Transverse colon (tissue), 4 donors: ENCODE measurements at regions not wholly inside any gene's neighbourhood (a gene's known extent, or its start where the extent isn't known, plus 50 kb on each side); places are given as distances from the start of the nearest gene placed in this dataset.

Source experiments
- DNase-seq: peaks from one replicate; pipeline ENCODE4 v3.0.0-alpha.2; 2019
- H3K27ac ChIP-seq, 4 donors: fragments of 200-600 bp; sonication (generic); 2 replicates each; pipeline ENCODE4 v1.5.1; 2016 to 2018; ENCODE audit warnings: inconsistent platforms in 4 of 4
- H3K27me3 ChIP-seq: fragments of 200-600 bp; sonication (generic); 2 replicates; pipeline ENCODE4 v1.5.1; 2017; ENCODE audit warnings: inconsistent platforms
- H3K36me3 ChIP-seq, 4 donors: fragments of 200-600 bp; sonication (generic); 2 replicates each; pipeline ENCODE4 v1.5.1; 2017 to 2019; ENCODE audit warnings: inconsistent platforms in 4 of 4
- H3K4me1 ChIP-seq, 4 donors: fragments of 200-600 bp; sonication (generic); 2 replicates each; pipeline ENCODE4 v1.5.1; 2017 to 2020; ENCODE audit warnings: inconsistent platforms in 4 of 4
- H3K4me3 ChIP-seq, 4 donors: fragments of 200-600 bp; sonication (generic); 1 replicate in 1 of 4; 2 replicates in 3 of 4; pipeline versions ENCODE4 v1.5.1 to v1.6.1; 2017 to 2019; ENCODE audit warnings: inconsistent platforms in 4 of 4
- H3K9me3 ChIP-seq, 2 donors: fragments of 200-600 bp; sonication (generic); 2 replicates each; pipeline ENCODE4 v1.5.1; 2017 to 2019; ENCODE audit warnings: inconsistent platforms in 2 of 2
- CTCF ChIP-seq, 5 experiments: fragments of 200-600 bp in 3 of 5; fragments of 450-650 bp in 2 of 5; sonication (generic) in 3 of 5; IDR thresholded peaks; 1 replicate in 2 of 5; 2 replicates in 3 of 5; pipeline ENCODE4 v1.5.1; 2016 to 2017; ENCODE audit warnings: antibody characterized with exemption in 5 of 5, inconsistent platforms in 3 of 5, mild to moderate bottlenecking in 2 of 5, moderate library complexity in 1 of 5
- EP300 ChIP-seq: sonication (generic); formaldehyde crosslinking; IDR thresholded peaks from one replicate; pipeline ENCODE4 v1.6.1; 2017; ENCODE audit warnings: antibody characterized with exemption, low read depth
- POLR2A ChIP-seq: fragments of 450-650 bp; IDR thresholded peaks from one replicate; pipeline ENCODE4 v1.6.1; 2016; ENCODE audit warnings: antibody characterized with exemption, mild to moderate bottlenecking, moderate library complexity
- POLR2AphosphoS5 ChIP-seq, 3 donors: sonication (generic); formaldehyde crosslinking; IDR thresholded peaks; one replicate each; pipeline ENCODE4 v1.6.1; 2016; ENCODE audit warnings: antibody characterized with exemption in 3 of 3
- WGBS, 2 donors: methylation state at CpG; one replicate each; pipeline ENCODE4 v1.1.5; 2018; ENCODE audit warnings: low coverage in 1 of 2; 5-methylcytosine and 5-hydroxymethylcytosine counted together
- in situ Hi-C, 4 donors: fragments of 200-750 bp; cut with MboI; loops; one replicate each; pipeline versions ENCODE4 v1.15.0 to v1.15.1; 2017; ENCODE audit warnings: low sequenced_read_pairs in 3 of 4, low pct_ligation_motif_present in 1 of 4, low pct_unique_long_range_greater_than_20kb in 1 of 4
- intact Hi-C: fragments of 100-400 bp; cut with DNase I; formaldehyde crosslinking; loops from one replicate; pipeline ENCODE4 v1.15.1; 2023; ENCODE audit warnings: low total_unique reads

GRCh38 chr12:93219947-93220346 is 157.8 kb upstream of the NUDT4 start:
- H3K27ac ChIP-seq = no peak overlapping the region

GRCh38 chr12:93221841-93222240 is 155.9 kb upstream of the NUDT4 start:
- H3K27ac ChIP-seq = no peak overlapping the region

More at GRCh38 chr12:93219947-93220346, 157.8 kb upstream of the NUDT4 start:
- 79 to 88% methylated on average over 2 of the region's 2 CpGs for WGBS, 2 donors
- no peak for DNase-seq
- intact Hi-C loops (no loop called here), in situ Hi-C loops (no loop called here)
- H3K27me3 ChIP-seq = no peaks in the 10 kb centered on the region
- TF ChIP-seq POLR2AphosphoS5 (IDR thresholded peaks at IDR 0.05) (no peak), EP300 (no peak), POLR2A (no peak), CTCF (IDR thresholded peaks at IDR 0.05) (no peak)
- peaks cover 3 to 15% (median 10%) of the 10 kb centered on the region in 4 donors for H3K4me1 ChIP-seq
- H3K9me3 ChIP-seq = peaks cover 0 to 6% of the 10 kb centered on the region in 2 donors
- H3K36me3 ChIP-seq = no peaks in the 10 kb centered on the region
- H3K4me3 ChIP-seq = no peak overlapping the region

GRCh38 chr12:93223440-93224426 is 154.0 kb upstream of the NUDT4 start:
- no peaks in the 10 kb centered on the region for H3K27me3 ChIP-seq
- H3K9me3 ChIP-seq = peaks cover 0 to 6% of the 10 kb centered on the region in 2 donors
- no peaks in the 10 kb centered on the region for H3K36me3 ChIP-seq
- intact Hi-C loops = no loop called here
- peaks cover 3 to 12% (median 8%) of the 10 kb centered on the region in 4 donors for H3K4me1 ChIP-seq
- TF ChIP-seq EP300 (no peak), CTCF (IDR thresholded peaks at IDR 0.05) (no peak), POLR2A (no peak), POLR2AphosphoS5 (IDR thresholded peaks at IDR 0.05) (no peak)
- peak overlapping the region in 2 of 4 donors; percentile 24 to 35 for H3K27ac ChIP-seq
- in situ Hi-C loops = no loop called here
- no peak overlapping the region for H3K4me3 ChIP-seq
- 42 to 45% methylated on average over 5 of the region's 5 CpGs for WGBS, 2 donors
- DNase-seq = no peak

More at GRCh38 chr12:93221841-93222240, 155.9 kb upstream of the NUDT4 start:
- no peak for TF ChIP-seq POLR2AphosphoS5 (IDR thresholded peaks at IDR 0.05)
- TF ChIP-seq POLR2A = no peak
- TF ChIP-seq EP300 = no peak
- no peak for TF ChIP-seq CTCF (IDR thresholded peaks at IDR 0.05)
- in situ Hi-C loops (no loop called here), intact Hi-C loops (no loop called here)
- Histone ChIP-seq H3K36me3 (no peaks in the 10 kb centered on the region), H3K4me1 (peaks cover 3 to 12% (median 8%) of the 10 kb centered on the region in 4 donors), H3K27me3 (no peaks in the 10 kb centered on the region), H3K9me3 (peaks cover 0 to 6% of the 10 kb centered on the region in 2 donors), H3K4me3 (no peak overlapping the region)
- DNase-seq = no peak

GRCh38 chr12:93225094-93225493 is 152.6 kb upstream of the NUDT4 start:
- intact Hi-C loops = no loop called here

More at GRCh38 chr12:93225094-93225493, 152.6 kb upstream of the NUDT4 start:
- 60 to 63% methylated on average over 1 to 2 of the region's 2 CpGs for WGBS, 2 donors
- Histone ChIP-seq H3K9me3 (peaks cover 0 to 6% of the 10 kb centered on the region in 2 donors), H3K4me3 (no peak overlapping the region), H3K36me3 (no peaks in the 10 kb centered on the region), H3K27ac (no peak overlapping the region), H3K4me1 (peaks cover 3 to 12% (median 8%) of the 10 kb centered on the region in 4 donors), H3K27me3 (no peaks in the 10 kb centered on the region)
- DNase-seq = no peak
- TF ChIP-seq CTCF (IDR thresholded peaks at IDR 0.05) (no peak), POLR2A (no peak), POLR2AphosphoS5 (IDR thresholded peaks at IDR 0.05) (no peak), EP300 (no peak)
- in situ Hi-C loops = no loop called here
